Central memory CD8-positive, alpha-beta T cell (primary cell): ENCODE measurements at regions not wholly inside any gene's neighbourhood (a gene's known extent, or its start where the extent isn't known, plus 50 kb on each side); places are given as distances from the start of the nearest gene placed in this dataset.
"Not testable (repeated sequence)": the region's sequence is repeated elsewhere in the genome, so short reads cannot be mapped to it uniquely, and the experiment has no call there.

Source experiments
- ATAC-seq: fragments of 150-1000 bp; cut with Tn5 transposase; replicated peaks from 2 replicates; pipeline ENCODE4 v1.10.0; 2022; ENCODE audit warnings: mild to moderate bottlenecking, moderate FRiP score, moderate number of reproducible peaks; ENCODE audit not compliant: poor library complexity, severe bottlenecking; ENCODE audit errors: extremely low read depth
- DNase-seq, 2 donors: peaks; one replicate each; pipeline ENCODE4 v3.0.0; 2021; ENCODE audit warnings: low spot score in 2 of 2
- H3K27ac Mint-ChIP-seq: one replicate; pipeline ENCODE4 v1.8.0; 2022; ENCODE audit warnings: low read depth, mild to moderate bottlenecking, moderate library complexity, mixed read lengths
- H3K27me3 Mint-ChIP-seq: one replicate; pipeline ENCODE4 v1.8.0; 2022; ENCODE audit warnings: mixed read lengths
- H3K36me3 Mint-ChIP-seq: one replicate; pipeline ENCODE4 v1.8.0; 2022; ENCODE audit warnings: mild to moderate bottlenecking, moderate library complexity, mixed read lengths; ENCODE audit not compliant: insufficient read depth
- H3K4me1 Mint-ChIP-seq: one replicate; pipeline ENCODE4 v1.8.0; 2022; ENCODE audit warnings: mixed read lengths
- H3K4me3 Mint-ChIP-seq: one replicate; pipeline ENCODE4 v1.8.0; 2022; ENCODE audit warnings: mild to moderate bottlenecking, moderate library complexity, mixed read lengths
- H3K9me3 Mint-ChIP-seq: one replicate; pipeline ENCODE4 v1.8.0; 2022; ENCODE audit warnings: mixed read lengths

DNA sequence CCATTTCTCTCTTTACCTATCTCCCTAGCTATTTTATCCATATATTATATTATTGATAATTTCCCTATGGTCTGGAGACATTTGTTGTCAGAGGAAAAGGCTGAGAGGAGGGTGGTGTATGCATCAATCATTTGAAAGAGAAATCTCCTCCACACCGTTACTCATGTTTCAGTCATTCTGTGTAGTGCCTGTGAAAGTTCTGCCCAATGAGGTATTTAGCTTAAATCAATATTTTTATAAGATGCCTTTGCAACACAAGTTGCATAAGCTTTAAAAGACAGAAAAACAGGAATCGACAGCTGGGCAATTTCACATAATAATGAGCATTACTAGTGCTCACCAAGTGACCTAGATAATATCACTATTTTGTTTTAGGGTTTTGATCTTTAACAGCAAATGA is 363.7 kb upstream of the FSIP2 start:
- DNase-seq (no peak), ATAC-seq (no peak)
- Mint-ChIP-seq H3K9me3 (peaks cover 9% of the 10 kb centered on the region), H3K27me3 (no peaks in the 10 kb centered on the region), H3K4me3 (no peak overlapping the region), H3K4me1 (no peaks in the 10 kb centered on the region), H3K36me3 (no peaks in the 10 kb centered on the region), H3K27ac (no peak overlapping the region)

DNA sequence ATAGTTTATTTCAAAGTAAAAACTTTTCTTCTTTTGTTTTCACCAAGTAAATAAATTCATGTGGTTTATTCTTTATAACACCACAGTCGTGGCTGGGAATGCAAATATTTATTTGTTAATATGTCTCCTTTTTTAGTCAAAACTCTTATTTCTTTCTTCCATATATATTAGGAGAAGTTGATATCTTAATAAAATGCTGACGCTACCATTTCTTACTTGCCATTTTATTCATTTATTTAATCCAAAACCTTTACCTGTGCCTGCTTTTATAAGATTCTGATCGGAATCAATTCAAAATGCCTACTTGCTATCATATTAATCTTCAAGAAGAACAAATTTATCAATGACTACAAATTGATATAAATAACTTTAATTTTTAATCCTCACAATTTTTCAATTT is 362.9 kb upstream of the FSIP2 start:
- Mint-ChIP-seq H3K36me3 (no peaks in the 10 kb centered on the region), H3K4me1 (no peaks in the 10 kb centered on the region), H3K4me3 (no peak overlapping the region), H3K27ac (no peak overlapping the region), H3K9me3 (peaks cover 9% of the 10 kb centered on the region), H3K27me3 (no peaks in the 10 kb centered on the region)
- ATAC-seq (no peak), DNase-seq (no peak)

DNA sequence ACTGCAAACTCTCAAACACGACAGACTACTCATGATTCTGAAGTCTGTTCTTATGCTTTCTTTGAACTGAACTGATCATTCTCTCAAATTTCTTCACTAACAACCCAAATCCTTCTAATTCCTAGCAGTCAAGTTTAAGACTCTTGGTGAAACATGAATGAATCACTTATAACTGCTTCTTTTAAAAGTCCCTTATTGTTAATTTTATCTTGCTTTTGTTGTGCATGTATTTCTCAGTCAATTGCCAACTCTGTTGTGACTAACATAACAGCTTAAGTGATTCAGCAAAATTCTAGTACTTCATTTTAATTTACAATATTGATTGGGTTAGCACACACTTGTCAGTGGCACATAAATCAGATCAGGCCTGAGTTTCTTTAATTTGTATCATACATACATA is 357.0 kb upstream of the FSIP2 start:
- no peak for DNase-seq
- peaks cover 6% of the 10 kb centered on the region for H3K9me3 Mint-ChIP-seq
- no peaks in the 10 kb centered on the region for H3K36me3 Mint-ChIP-seq
- H3K27me3 Mint-ChIP-seq: no peaks in the 10 kb centered on the region
- ATAC-seq: no peak
- no peak overlapping the region for H3K27ac Mint-ChIP-seq
- no peak overlapping the region for H3K4me3 Mint-ChIP-seq
- no peaks in the 10 kb centered on the region for H3K4me1 Mint-ChIP-seq

DNA sequence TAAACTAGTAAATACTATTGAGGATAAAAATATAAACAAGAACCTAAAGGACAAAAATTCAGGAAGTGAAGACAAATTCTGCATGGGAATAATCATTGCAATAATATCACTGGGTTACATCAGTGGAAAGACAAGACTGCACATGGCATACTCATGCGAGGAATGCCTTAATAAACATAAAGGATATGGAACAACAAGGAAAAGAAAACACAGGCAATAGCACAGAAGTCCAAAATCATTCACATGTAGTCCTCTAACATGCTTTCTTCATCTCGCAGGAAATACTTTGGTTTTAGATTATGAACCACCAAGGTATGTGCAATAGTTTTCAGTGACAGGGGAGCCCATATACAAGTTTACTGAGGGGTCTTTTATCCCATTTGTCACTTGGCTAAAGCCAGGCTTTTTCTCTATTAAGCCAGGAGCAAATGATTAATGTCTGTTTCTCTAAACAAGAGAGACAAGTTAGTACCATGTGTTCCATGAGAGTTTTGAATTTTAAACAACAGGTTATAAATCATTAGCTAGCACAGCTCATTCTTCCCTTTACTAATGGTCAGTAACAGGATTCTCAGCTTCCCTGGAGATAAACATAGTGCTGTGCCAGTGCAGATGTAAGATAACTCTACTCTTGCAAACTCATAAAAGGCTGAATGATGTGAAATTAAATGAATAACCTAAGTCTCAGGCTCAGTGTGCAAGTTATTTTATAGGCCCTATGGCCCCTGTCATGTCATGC is 353.6 kb upstream of the FSIP2 start:
- H3K4me3 Mint-ChIP-seq: no peak overlapping the region
- no peaks in the 10 kb centered on the region for H3K4me1 Mint-ChIP-seq
- peaks cover 5% of the 10 kb centered on the region for H3K9me3 Mint-ChIP-seq
- no peak overlapping the region for H3K27ac Mint-ChIP-seq
- H3K36me3 Mint-ChIP-seq: no peaks in the 10 kb centered on the region
- DNase-seq (no peak), ATAC-seq (no peak)
- H3K27me3 Mint-ChIP-seq: no peaks in the 10 kb centered on the region

DNA sequence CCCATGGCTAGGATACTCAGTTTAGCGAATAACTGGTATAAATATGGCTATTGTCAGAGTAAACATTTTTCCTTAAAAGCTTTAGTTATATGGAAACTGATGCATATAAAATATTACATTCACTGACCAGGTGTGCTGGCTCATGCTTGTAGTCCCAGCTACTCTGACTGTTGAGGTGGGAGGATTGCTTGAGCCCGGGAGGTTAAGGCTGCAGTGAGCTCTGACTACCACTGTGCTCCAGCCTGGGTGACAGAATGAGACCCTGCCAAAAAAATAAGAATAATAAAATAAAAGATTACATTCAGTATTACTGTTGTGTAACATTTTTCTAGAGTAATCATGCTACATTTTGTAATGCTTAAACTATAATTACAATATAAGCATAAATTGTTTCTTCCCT is 350.4 kb upstream of the FSIP2 start:
- DNase-seq (no peak), ATAC-seq (no peak)
- no peaks in the 10 kb centered on the region for H3K27me3 Mint-ChIP-seq
- H3K27ac Mint-ChIP-seq: no peak overlapping the region
- peaks cover 7% of the 10 kb centered on the region for H3K9me3 Mint-ChIP-seq
- H3K4me3 Mint-ChIP-seq: no peak overlapping the region
- H3K4me1 Mint-ChIP-seq: no peaks in the 10 kb centered on the region
- H3K36me3 Mint-ChIP-seq: no peaks in the 10 kb centered on the region

DNA sequence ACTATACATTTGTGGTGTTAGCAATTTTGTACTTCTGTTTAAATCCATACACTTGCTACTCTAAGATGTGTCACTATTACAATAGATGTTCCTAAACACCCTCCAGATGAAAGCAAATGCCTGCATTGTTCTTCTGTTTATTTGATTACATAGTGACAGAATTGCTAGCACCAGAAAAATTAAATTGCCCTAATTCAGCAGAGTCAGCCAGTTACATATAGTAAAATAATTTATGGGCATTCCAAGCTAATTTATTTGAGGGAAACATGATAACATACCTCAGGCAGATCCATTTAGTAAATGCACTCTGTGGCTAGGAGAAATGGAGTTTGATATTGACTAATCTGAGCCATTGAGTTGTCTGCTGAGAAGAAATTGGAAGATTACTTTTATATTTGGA is 347.1 kb upstream of the FSIP2 start:
- H3K4me1 Mint-ChIP-seq: no peaks in the 10 kb centered on the region
- no peak overlapping the region for H3K4me3 Mint-ChIP-seq
- H3K36me3 Mint-ChIP-seq: no peaks in the 10 kb centered on the region
- no peak for DNase-seq
- H3K27me3 Mint-ChIP-seq: no peaks in the 10 kb centered on the region
- H3K27ac Mint-ChIP-seq: no peak overlapping the region
- ATAC-seq: no peak
- H3K9me3 Mint-ChIP-seq: peaks cover 12% of the 10 kb centered on the region

DNA sequence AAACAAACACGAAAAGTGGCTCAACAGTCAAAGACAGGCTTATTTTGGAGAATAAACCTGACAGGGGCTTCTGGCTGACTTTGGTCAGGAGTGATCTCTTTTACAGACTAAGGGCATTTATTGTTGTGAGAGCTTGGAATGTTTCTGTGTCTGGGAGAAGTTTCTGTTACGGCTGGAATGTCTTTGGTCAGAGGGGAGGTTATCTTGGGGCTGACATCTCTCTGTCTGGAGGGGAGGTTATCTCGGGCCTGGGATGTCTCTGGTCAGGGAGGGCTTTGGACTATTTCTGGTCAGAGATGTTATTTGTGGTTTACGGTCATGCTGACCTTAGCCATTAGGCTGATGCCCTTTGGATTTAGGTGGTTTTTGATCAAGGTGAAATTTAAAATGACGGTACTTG is 345.5 kb upstream of the FSIP2 start:
- ATAC-seq: no peak

DNA sequence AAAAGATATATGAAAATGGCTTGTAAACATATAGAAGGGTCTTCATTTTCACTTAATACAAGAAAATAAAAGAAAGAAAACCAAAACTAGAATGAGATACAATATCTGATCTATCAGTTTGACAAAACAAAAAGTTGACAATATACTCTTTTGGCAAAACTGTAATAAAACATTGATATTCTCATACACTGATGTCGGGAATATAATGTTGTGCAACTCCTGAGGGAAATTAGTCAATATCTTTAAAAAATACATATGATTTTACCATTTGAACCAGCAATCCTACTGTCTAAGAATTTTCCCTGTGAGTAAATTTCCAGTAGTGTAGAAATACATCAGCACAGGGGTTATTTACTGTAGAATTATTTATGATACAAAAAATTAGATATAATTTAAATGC is 336.1 kb upstream of the FSIP2 start:
- ATAC-seq: no peak
- no peaks in the 10 kb centered on the region for H3K27me3 Mint-ChIP-seq
- no peaks in the 10 kb centered on the region for H3K4me1 Mint-ChIP-seq
- no peak for DNase-seq
- peaks cover 11% of the 10 kb centered on the region for H3K9me3 Mint-ChIP-seq
- H3K27ac Mint-ChIP-seq: no peak overlapping the region
- H3K4me3 Mint-ChIP-seq: no peak overlapping the region
- H3K36me3 Mint-ChIP-seq: no peaks in the 10 kb centered on the region

More for the DNA sequence above, 345.5 kb upstream of the FSIP2 start:
- H3K4me3 Mint-ChIP-seq: no peak overlapping the region
- no peak overlapping the region for H3K27ac Mint-ChIP-seq
- DNase-seq: no peak
- no peaks in the 10 kb centered on the region for H3K4me1 Mint-ChIP-seq
- H3K9me3 Mint-ChIP-seq: peaks cover 12% of the 10 kb centered on the region
- H3K36me3 Mint-ChIP-seq: no peaks in the 10 kb centered on the region
- no peaks in the 10 kb centered on the region for H3K27me3 Mint-ChIP-seq

DNA sequence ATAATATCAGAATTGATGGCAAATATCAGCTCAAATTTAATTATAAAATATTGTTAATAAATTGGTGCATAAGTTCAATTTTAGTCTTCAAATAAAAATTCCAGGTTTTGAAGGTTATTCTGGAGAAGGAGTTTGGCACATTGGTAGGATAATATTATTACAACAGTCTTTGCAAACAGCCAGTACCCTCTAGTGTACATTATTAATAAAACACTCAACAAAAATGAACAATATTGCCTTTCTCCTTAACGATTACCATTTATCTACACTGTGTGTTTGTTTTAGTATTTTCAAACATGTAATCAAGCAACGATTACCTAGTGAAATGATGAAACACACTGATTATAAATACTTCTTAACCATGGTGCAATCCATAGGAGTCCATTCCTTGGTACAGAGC is 334.0 kb upstream of the FSIP2 start:
- no peak overlapping the region for H3K4me3 Mint-ChIP-seq
- no peaks in the 10 kb centered on the region for H3K27me3 Mint-ChIP-seq
- ATAC-seq (no peak), DNase-seq (no peak)
- H3K27ac Mint-ChIP-seq: no peak overlapping the region
- peaks cover 6% of the 10 kb centered on the region for H3K9me3 Mint-ChIP-seq
- no peaks in the 10 kb centered on the region for H3K4me1 Mint-ChIP-seq
- no peaks in the 10 kb centered on the region for H3K36me3 Mint-ChIP-seq

DNA sequence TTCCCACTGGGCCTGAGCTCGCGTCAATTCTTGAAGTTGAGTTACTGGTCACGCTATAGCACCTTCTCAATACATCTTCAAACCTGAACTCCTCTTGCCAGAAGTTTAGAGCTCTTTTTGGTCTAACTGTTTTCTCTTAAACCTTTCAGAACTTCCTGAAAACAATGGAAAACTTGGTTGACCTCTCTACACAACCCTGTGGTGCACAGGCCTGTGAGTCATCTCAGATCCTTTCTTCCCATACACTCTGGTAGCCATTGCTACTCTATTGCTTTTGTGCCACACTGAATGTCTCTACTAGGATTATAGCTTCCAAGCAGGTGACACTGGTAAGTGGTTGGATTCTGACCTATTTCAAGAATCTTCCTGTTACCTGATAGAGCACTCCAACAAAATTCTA is 321.5 kb upstream of the FSIP2 start:
- H3K36me3 Mint-ChIP-seq: no peaks in the 10 kb centered on the region
- DNase-seq (no peak), ATAC-seq (no peak)
- H3K9me3 Mint-ChIP-seq: peaks cover 8% of the 10 kb centered on the region
- H3K4me3 Mint-ChIP-seq: no peak overlapping the region
- no peaks in the 10 kb centered on the region for H3K27me3 Mint-ChIP-seq
- H3K27ac Mint-ChIP-seq: no peak overlapping the region
- no peaks in the 10 kb centered on the region for H3K4me1 Mint-ChIP-seq

DNA sequence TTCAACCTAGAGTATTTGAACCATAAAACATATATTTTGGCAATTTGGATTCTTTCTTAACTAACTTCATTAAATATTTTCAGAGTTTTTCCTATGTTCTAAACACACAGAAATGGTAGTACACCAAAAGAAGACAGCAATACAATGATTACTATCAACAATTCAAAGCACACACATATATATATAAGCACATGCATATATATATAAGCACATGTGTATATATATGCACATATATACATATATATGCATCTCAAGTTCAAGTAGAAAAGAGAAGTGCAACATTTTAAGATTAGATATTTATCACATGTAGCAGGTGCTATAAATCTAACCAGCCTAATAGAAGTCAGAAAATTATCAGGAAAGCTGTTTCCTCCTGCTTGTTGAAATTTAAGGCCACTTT is 320.9 kb upstream of the FSIP2 start:
- no peak overlapping the region for H3K27ac Mint-ChIP-seq
- no peaks in the 10 kb centered on the region for H3K27me3 Mint-ChIP-seq
- DNase-seq (no peak), ATAC-seq (no peak)
- H3K4me1 Mint-ChIP-seq: no peaks in the 10 kb centered on the region
- H3K36me3 Mint-ChIP-seq: no peaks in the 10 kb centered on the region
- H3K9me3 Mint-ChIP-seq: peaks cover 8% of the 10 kb centered on the region
- H3K4me3 Mint-ChIP-seq: no peak overlapping the region

DNA sequence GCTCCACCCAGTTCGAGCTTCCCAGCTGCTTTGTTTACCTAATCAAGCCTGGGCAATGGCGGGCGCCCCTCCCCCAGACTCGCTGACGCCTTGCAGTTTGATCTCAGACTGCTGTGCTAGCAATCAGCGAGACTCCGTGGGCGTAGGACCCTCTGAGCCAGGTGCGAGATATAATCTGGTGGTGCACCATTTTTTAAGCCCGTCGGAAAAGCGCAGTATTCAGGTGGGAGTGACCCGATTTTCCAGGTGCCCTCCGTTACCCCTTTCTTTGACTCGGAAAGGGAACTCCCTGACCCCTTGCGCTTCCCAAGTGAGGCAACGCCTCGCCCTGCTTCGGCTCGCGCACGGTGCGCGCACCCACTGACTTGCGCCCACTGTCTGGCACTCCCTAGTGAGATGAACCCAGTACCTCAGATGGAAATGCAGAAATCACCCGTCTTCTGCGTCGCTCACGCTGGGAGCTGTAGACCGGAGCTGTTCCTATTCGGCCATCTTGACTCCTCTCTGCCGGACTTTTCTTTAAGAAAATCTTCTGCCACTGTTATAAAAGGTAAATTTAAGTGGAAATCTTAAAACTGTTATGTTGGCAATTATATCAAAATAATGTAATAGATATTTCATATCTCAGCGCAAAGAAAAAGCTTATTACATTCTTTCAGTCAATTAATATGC is 313.5 kb upstream of the FSIP2 start:
- H3K27ac Mint-ChIP-seq, ATAC-seq, H3K4me3 Mint-ChIP-seq, H3K27me3 Mint-ChIP-seq, H3K4me1 Mint-ChIP-seq, H3K36me3 Mint-ChIP-seq: not testable (repeated sequence)
- peaks cover 13% of the 10 kb centered on the region for H3K9me3 Mint-ChIP-seq
- peak in 1 of 2 donors; percentile 14 for DNase-seq

DNA sequence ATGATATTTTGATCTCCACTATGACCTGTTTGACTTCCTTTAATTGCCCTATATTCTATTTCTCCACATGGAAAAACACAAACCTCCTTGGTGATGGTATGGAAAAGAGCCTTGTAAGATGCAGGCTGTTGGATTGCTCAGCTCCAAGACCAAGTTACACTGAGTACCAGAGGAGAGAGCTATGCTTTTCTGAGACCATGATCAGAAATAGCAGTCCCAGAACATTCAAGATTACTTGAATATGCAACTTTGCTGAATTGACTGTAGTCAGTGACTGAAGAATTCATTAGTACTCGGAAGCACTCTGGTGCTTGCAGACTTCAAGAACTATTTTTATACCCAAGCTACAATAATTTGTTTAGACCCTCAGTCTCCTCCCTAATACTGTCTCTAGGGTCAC is 310.6 kb upstream of the FSIP2 start:
- no peaks in the 10 kb centered on the region for H3K36me3 Mint-ChIP-seq

More for the DNA sequence above, 310.6 kb upstream of the FSIP2 start:
- H3K9me3 Mint-ChIP-seq: peaks cover 18% of the 10 kb centered on the region
- no peak overlapping the region for H3K27ac Mint-ChIP-seq
- no peaks in the 10 kb centered on the region for H3K27me3 Mint-ChIP-seq
- no peaks in the 10 kb centered on the region for H3K4me1 Mint-ChIP-seq
- ATAC-seq (no peak), DNase-seq (no peak)
- no peak overlapping the region for H3K4me3 Mint-ChIP-seq
